Panc1 (cell line): ENCODE measurements at regions not wholly inside any gene's neighbourhood (a gene's known extent, or its start where the extent isn't known, plus 50 kb on each side); places are given as distances from the start of the nearest gene placed in this dataset.

Experiments used
- ATAC-seq: fragments of 200-7000 bp; cut with Tn5 transposase; 2 replicates; pipeline ENCODE4 v1.9.1; 2020; ENCODE audit warnings: mild to moderate bottlenecking, moderate library complexity
- BruUV-seq: library from RNA; stranded (reverse); fragments of 400-500 nt; replicated peaks from 2 replicates; lab custom pipeline; 2021; lab: Mats Ljungman, UMichigan
- CTCF ChIA-PET: fragments of 300-600 bp; sonication (Branson Sonifier 250); formaldehyde crosslinking; loops from one replicate; lab custom pipeline; 2022; ENCODE audit warnings: antibody characterized with exemption; lab: Charles Lee
- POLR2A ChIA-PET: fragments of 300-600 bp; sonication (Branson Sonifier 250); formaldehyde crosslinking; loops from one replicate; lab custom pipeline; 2022; ENCODE audit warnings: antibody characterized with exemption; lab: Charles Lee
- DNase-seq: peaks from one replicate; pipeline ENCODE4 v3.0.0-alpha.2; 2010; ENCODE audit warnings: low read depth, low spot score
- H3K27ac ChIP-seq: 2 replicates; pipeline ENCODE4 v1.5.1; 2011; ENCODE audit warnings: mild to moderate bottlenecking, low read length, inconsistent platforms
- H3K27me3 ChIP-seq: fragments of 200-500 bp; sonication (Bioruptor generic); 2 replicates; pipeline ENCODE4 v1.6.0; 2014; ENCODE audit warnings: low read length, inconsistent platforms; ENCODE audit not compliant: control insufficient read depth, insufficient read depth
- H3K36me3 ChIP-seq: fragments of 200-500 bp; sonication (Bioruptor generic); 2 replicates; pipeline ENCODE4 v1.5.1; 2014; ENCODE audit warnings: inconsistent platforms, mild to moderate bottlenecking, low read length, moderate library complexity; ENCODE audit not compliant: control insufficient read depth, insufficient read depth
- H3K4me1 ChIP-seq: 2 replicates; pipeline ENCODE4 v1.5.1; 2011; ENCODE audit warnings: inconsistent platforms, mild to moderate bottlenecking, low read length, moderate library complexity; ENCODE audit not compliant: control insufficient read depth, insufficient read depth
- H3K4me3 ChIP-seq, 2 experiments: 2 replicates each; pipeline ENCODE4 v1.5.1; 2011 to 2012; ENCODE audit warnings: low read depth in 2 of 2, low read length in 2 of 2, mild to moderate bottlenecking in 2 of 2, inconsistent platforms in 1 of 2, moderate library complexity in 1 of 2
- H3K9me3 ChIP-seq: fragments of 200-500 bp; sonication (Bioruptor generic); 2 replicates; pipeline ENCODE4 v1.5.1; 2014; ENCODE audit warnings: low read depth, mild to moderate bottlenecking, inconsistent platforms, low read length, moderate library complexity; ENCODE audit not compliant: control insufficient read depth, insufficient read depth
- CTCF ChIP-seq: fragments of 450-650 bp; IDR thresholded peaks from 2 replicates; pipeline ENCODE4 v1.5.1; 2017; ENCODE audit warnings: mild to moderate bottlenecking
- POLR2AphosphoS5 ChIP-seq: IDR thresholded peaks from 2 replicates; pipeline ENCODE4 v1.6.1; 2012; ENCODE audit warnings: mild to moderate bottlenecking, low read depth, low read length, moderate library complexity
- REST ChIP-seq, 2 experiments: IDR thresholded peaks; 2 replicates each; pipeline ENCODE4 v1.6.1; 2011 to 2012; ENCODE audit warnings: low read depth in 2 of 2, control low read depth in 1 of 2, low read length in 1 of 2, mild to moderate bottlenecking in 1 of 2, moderate library complexity in 1 of 2; ENCODE audit not compliant: insufficient read depth in 1 of 2
- SIN3A ChIP-seq: IDR thresholded peaks from 2 replicates; pipeline ENCODE4 v1.6.1; 2012; ENCODE audit warnings: low read depth, mild to moderate bottlenecking, low read length, moderate library complexity, borderline replicate concordance; ENCODE audit not compliant: insufficient read depth
- TCF7L2 ChIP-seq: IDR thresholded peaks from 2 replicates; pipeline ENCODE4 v1.6.1; 2011; ENCODE audit warnings: mild to moderate bottlenecking, low read depth, low read length, inconsistent platforms
- in situ Hi-C: cut with HindIII; loops from 2 replicates; pipeline ENCODE4 v1.10.0; 2016; ENCODE audit warnings: low sequenced_read_pairs, low pct_unique_long_range_greater_than_20kb
- intact Hi-C: fragments of 100-400 bp; cut with micrococcal nuclease; formaldehyde crosslinking; loops from one replicate; pipeline ENCODE4 v1.10.0; 2022; ENCODE audit not compliant: unreplicated experiment

GRCh38 chr2:221310730-221311129, 261.4 kb downstream of the EPHA4 start:
- no peaks in the 10 kb centered on the region for H3K9me3 ChIP-seq
- no peak overlapping the region for H3K4me3 ChIP-seq
- no peaks in the 10 kb centered on the region for H3K27me3 ChIP-seq
- in situ Hi-C loops, result no loop called here
- BruUV-seq, result no TSS peak
- ChIA-PET POLR2A (no interaction called here), CTCF (no interaction called here)
- no peak overlapping the region for H3K27ac ChIP-seq
- intact Hi-C loops, result no loop called here
- TF ChIP-seq CTCF (no peak), TCF7L2 (no peak), POLR2AphosphoS5 (no peak), REST (IDR thresholded peaks at IDR 0.05; ENCODE audit: insufficient read depth in 1 of 2, low read depth in 2 of 2, low read length in 1 of 2) (no peak), SIN3A (no peak)
- ATAC-seq (no peak), DNase-seq (no peak)
- no peaks in the 10 kb centered on the region for H3K36me3 ChIP-seq
- H3K4me1 ChIP-seq, result no peaks in the 10 kb centered on the region

GRCh38 chr2:221312634-221313033, 259.5 kb downstream of the EPHA4 start:
- Histone ChIP-seq H3K27ac (no peak overlapping the region), H3K27me3 (no peaks in the 10 kb centered on the region), H3K4me3 (no peak overlapping the region), H3K9me3 (no peaks in the 10 kb centered on the region), H3K36me3 (no peaks in the 10 kb centered on the region), H3K4me1 (no peaks in the 10 kb centered on the region)
- ChIA-PET CTCF (no interaction called here), POLR2A (no interaction called here)
- no TSS peak for BruUV-seq
- no peak for TF ChIP-seq TCF7L2
- TF ChIP-seq REST (IDR thresholded peaks at IDR 0.05; ENCODE audit: insufficient read depth in 1 of 2, low read depth in 2 of 2, low read length in 1 of 2), result no peak
- TF ChIP-seq POLR2AphosphoS5, result no peak
- TF ChIP-seq SIN3A, result no peak
- no peak for TF ChIP-seq CTCF
- DNase-seq, result no peak
- in situ Hi-C loops, result no loop called here
- intact Hi-C loops, result no loop called here
- no peak for ATAC-seq
